Endodermal cell (in vitro differentiated cells): ENCODE measurements at regions not wholly inside any gene's neighbourhood (a gene's known extent, or its start where the extent isn't known, plus 50 kb on each side); places are given as distances from the start of the nearest gene placed in this dataset.

Source experiments
- DNase-seq: peaks from one replicate; pipeline ENCODE4 v3.0.0-alpha.2; 2017
- H3K27ac ChIP-seq: 2 replicates; pipeline ENCODE4 v1.5.1; 2013; ENCODE audit warnings: mild to moderate bottlenecking, low read depth, low read length, moderate library complexity
- H3K27me3 ChIP-seq: 2 replicates; pipeline ENCODE4 v1.6.1; 2013; ENCODE audit warnings: mild to moderate bottlenecking, low read length, moderate library complexity; ENCODE audit not compliant: insufficient read depth, control insufficient read depth, poor library complexity, severe bottlenecking
- H3K36me3 ChIP-seq: 2 replicates; pipeline ENCODE4 v1.7.0; 2013; ENCODE audit warnings: mild to moderate bottlenecking, low read length, moderate library complexity; ENCODE audit not compliant: control insufficient read depth, insufficient read depth
- H3K4me1 ChIP-seq: one replicate; pipeline ENCODE4 v1.7.0; 2013; ENCODE audit warnings: low read length; ENCODE audit not compliant: control insufficient read depth, insufficient read depth
- H3K4me3 ChIP-seq: 2 replicates; pipeline ENCODE4 v1.5.1; 2013; ENCODE audit warnings: mild to moderate bottlenecking, low read length, moderate library complexity
- H3K9ac ChIP-seq: 2 replicates; pipeline ENCODE4 v1.6.1; 2013; ENCODE audit warnings: mild to moderate bottlenecking, low read length, moderate library complexity; ENCODE audit not compliant: poor library complexity, severe bottlenecking; ENCODE audit errors: extremely low read depth
- H3K9me3 ChIP-seq: 2 replicates; pipeline ENCODE4 v1.6.1; 2013; ENCODE audit warnings: mild to moderate bottlenecking, low read length, moderate library complexity; ENCODE audit not compliant: control insufficient read depth
- H3K27ac Mint-ChIP-seq: 2 replicates; pipeline ENCODE4 v1.8.0; 2020; ENCODE audit warnings: mixed read lengths
- H3K27me3 Mint-ChIP-seq: 2 replicates; pipeline ENCODE4 v1.8.0; 2021; ENCODE audit warnings: mild to moderate bottlenecking, mixed read lengths; ENCODE audit not compliant: insufficient read depth
- H3K36me3 Mint-ChIP-seq: 2 replicates; pipeline ENCODE4 v1.8.0; 2020; ENCODE audit warnings: low read depth, mixed read lengths
- H3K4me1 Mint-ChIP-seq: 2 replicates; pipeline ENCODE4 v1.8.0; 2020; ENCODE audit warnings: mixed read lengths
- H3K4me3 Mint-ChIP-seq: 2 replicates; pipeline ENCODE4 v1.8.0; 2020; ENCODE audit warnings: mild to moderate bottlenecking, moderate library complexity, mixed read lengths
- H3K9me3 Mint-ChIP-seq: 2 replicates; pipeline ENCODE4 v1.8.0; 2020; ENCODE audit warnings: mild to moderate bottlenecking, mixed read lengths
- WGBS, 2 experiments: methylation state at CpG; one replicate each; pipeline versions ENCODE4 v1.1.5 to v1.1.7; 2013; ENCODE audit warnings: missing lambda C conversion rate in 2 of 2, mixed read lengths in 1 of 2; ENCODE audit not compliant: insufficient coverage in 1 of 2, insufficient read length in 1 of 2; 5-methylcytosine and 5-hydroxymethylcytosine counted together
- TF ChIP-seq, protein P1 (sequence below): fragments of 200-600 bp; sonication (generic); conservative IDR thresholded peaks from 2 replicates; pipeline ENCODE4 v1.5.0; 2021; ENCODE audit warnings: antibody characterized with exemption, mild to moderate bottlenecking

DNA sequence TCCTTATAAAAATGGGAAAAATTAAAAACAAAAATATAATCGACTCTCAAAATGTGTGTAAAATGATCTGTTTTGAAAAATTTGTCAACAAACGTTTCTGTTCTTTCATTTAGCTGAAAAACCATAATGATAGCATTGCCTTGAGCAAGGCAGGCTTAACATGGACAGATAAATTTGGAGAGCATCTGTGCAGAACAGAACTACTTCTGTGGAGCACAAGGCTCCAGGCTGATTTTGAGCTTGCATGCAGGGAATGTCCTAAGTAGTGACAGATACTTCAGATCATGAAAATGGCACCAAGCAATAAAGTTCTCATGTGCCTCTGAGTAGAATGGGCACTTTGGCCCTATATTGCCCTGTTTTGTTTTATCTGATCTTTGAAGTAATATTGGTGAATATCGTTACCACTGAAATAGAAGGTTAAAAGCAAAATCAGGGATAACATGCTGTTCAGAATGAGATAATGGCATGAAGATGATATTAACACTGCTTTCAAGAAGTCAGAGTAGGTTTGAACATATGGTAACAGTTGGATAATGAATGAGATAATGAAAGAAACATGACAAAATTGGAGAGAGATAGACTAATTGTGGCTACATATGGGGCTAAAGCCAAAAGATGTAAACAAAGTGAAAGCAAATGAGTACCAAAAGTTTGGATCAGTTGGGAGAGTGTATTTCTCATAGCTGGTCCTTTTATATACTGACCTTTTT, 730.5 kb upstream of the CCDC179 start:
- Histone ChIP-seq H3K9ac (no peak overlapping the region), H3K27ac (no peak overlapping the region), H3K36me3 (no peaks in the 10 kb centered on the region), H3K9me3 (peaks cover 9% of the 10 kb centered on the region), H3K4me1 (no peaks in the 10 kb centered on the region), H3K27me3 (no peaks in the 10 kb centered on the region), H3K4me3 (no peak overlapping the region)
- H3K4me1 Mint-ChIP-seq: no peaks in the 10 kb centered on the region
- H3K9me3 Mint-ChIP-seq: peaks cover 11% of the 10 kb centered on the region
- DNase-seq: no peak
- no peak overlapping the region for H3K4me3 Mint-ChIP-seq
- no peaks in the 10 kb centered on the region for H3K36me3 Mint-ChIP-seq
- H3K27me3 Mint-ChIP-seq: no peaks in the 10 kb centered on the region
- TF ChIP-seq, protein P1, sequence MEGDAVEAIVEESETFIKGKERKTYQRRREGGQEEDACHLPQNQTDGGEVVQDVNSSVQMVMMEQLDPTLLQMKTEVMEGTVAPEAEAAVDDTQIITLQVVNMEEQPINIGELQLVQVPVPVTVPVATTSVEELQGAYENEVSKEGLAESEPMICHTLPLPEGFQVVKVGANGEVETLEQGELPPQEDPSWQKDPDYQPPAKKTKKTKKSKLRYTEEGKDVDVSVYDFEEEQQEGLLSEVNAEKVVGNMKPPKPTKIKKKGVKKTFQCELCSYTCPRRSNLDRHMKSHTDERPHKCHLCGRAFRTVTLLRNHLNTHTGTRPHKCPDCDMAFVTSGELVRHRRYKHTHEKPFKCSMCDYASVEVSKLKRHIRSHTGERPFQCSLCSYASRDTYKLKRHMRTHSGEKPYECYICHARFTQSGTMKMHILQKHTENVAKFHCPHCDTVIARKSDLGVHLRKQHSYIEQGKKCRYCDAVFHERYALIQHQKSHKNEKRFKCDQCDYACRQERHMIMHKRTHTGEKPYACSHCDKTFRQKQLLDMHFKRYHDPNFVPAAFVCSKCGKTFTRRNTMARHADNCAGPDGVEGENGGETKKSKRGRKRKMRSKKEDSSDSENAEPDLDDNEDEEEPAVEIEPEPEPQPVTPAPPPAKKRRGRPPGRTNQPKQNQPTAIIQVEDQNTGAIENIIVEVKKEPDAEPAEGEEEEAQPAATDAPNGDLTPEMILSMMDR: no peak
- WGBS, 2 experiments: 92 to 98% methylated on average over 3 of the region's 3 CpGs
- H3K27ac Mint-ChIP-seq: no peak overlapping the region

DNA sequence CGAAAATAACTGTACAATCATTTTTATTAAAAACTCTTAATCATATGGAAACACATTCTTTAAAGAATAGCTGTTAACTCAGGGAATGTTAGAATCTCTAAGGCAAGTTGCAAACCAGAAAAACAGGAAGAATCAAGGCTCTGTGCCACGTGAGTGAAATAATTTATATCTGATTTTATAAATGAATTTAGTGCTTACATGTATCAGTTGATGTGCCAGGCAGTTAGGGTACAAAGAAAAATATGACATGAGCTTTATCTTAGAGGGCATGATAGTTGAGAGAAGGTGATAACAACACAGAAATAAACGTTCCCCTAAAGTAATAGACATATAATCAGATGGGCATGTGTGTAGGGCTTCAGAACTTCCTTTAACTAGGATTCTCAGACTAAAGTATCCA, 734.5 kb upstream of the CCDC179 start:
- WGBS, 2 experiments: 93 to 100% methylated on average over 1 to 3 of the region's 3 CpGs
- no peak for DNase-seq
- no peaks in the 10 kb centered on the region for H3K4me1 Mint-ChIP-seq
- no peak overlapping the region for H3K9ac ChIP-seq
- H3K9me3 ChIP-seq: no peaks in the 10 kb centered on the region
- no peak overlapping the region for H3K27ac Mint-ChIP-seq
- H3K27ac ChIP-seq: no peak overlapping the region
- no peak overlapping the region for H3K4me3 Mint-ChIP-seq
- TF ChIP-seq, protein P1: no peak
- H3K27me3 ChIP-seq: no peaks in the 10 kb centered on the region
- no peaks in the 10 kb centered on the region for H3K36me3 ChIP-seq
- no peaks in the 10 kb centered on the region for H3K4me1 ChIP-seq
- H3K9me3 Mint-ChIP-seq: no peaks in the 10 kb centered on the region
- no peaks in the 10 kb centered on the region for H3K27me3 Mint-ChIP-seq
- no peak overlapping the region for H3K4me3 ChIP-seq
- no peaks in the 10 kb centered on the region for H3K36me3 Mint-ChIP-seq

GRCh38 chr11:23604966-23605365, 744.7 kb upstream of the CCDC179 start:
- WGBS, 2 experiments: 80 to 89% methylated on average over 1 to 3 of the region's 3 CpGs
- Histone ChIP-seq H3K9ac (no peak overlapping the region), H3K27me3 (no peaks in the 10 kb centered on the region), H3K27ac (no peak overlapping the region), H3K9me3 (no peaks in the 10 kb centered on the region), H3K4me3 (no peak overlapping the region), H3K4me1 (no peaks in the 10 kb centered on the region), H3K36me3 (no peaks in the 10 kb centered on the region)
- DNase-seq: no peak
- no peaks in the 10 kb centered on the region for H3K9me3 Mint-ChIP-seq
- H3K27me3 Mint-ChIP-seq: no peaks in the 10 kb centered on the region
- TF ChIP-seq, protein P1: no peak
- H3K4me1 Mint-ChIP-seq: no peaks in the 10 kb centered on the region
- H3K4me3 Mint-ChIP-seq: no peak overlapping the region
- no peak overlapping the region for H3K27ac Mint-ChIP-seq
- no peaks in the 10 kb centered on the region for H3K36me3 Mint-ChIP-seq
